ENCODE measurements at regions not wholly inside any gene's neighbourhood (a gene's known extent, or its start where the extent isn't known, plus 50 kb on each side); places are given as distances from the start of the nearest gene placed in this dataset.

DNA sequence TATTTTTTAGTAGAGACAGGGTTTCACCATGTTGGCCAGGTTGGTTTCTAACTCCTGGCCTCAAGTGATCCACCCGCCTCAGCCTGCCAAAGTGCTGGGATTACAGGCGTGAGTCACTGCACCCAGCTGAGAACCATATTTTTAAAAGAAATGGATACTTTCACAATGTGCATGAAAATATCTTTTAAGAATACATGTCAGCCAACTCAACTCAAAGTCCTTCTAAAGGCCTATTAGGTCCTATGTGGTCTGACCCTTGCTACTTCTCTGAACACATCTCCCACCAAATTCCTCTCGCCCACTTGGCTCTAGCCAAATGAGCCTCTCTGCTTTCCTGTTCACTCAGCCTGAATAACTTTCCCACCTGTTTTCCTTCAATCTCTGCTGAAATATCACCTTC, 119.6 kb downstream of the MTX2 start:
- DNase-seq = no peak

DNA sequence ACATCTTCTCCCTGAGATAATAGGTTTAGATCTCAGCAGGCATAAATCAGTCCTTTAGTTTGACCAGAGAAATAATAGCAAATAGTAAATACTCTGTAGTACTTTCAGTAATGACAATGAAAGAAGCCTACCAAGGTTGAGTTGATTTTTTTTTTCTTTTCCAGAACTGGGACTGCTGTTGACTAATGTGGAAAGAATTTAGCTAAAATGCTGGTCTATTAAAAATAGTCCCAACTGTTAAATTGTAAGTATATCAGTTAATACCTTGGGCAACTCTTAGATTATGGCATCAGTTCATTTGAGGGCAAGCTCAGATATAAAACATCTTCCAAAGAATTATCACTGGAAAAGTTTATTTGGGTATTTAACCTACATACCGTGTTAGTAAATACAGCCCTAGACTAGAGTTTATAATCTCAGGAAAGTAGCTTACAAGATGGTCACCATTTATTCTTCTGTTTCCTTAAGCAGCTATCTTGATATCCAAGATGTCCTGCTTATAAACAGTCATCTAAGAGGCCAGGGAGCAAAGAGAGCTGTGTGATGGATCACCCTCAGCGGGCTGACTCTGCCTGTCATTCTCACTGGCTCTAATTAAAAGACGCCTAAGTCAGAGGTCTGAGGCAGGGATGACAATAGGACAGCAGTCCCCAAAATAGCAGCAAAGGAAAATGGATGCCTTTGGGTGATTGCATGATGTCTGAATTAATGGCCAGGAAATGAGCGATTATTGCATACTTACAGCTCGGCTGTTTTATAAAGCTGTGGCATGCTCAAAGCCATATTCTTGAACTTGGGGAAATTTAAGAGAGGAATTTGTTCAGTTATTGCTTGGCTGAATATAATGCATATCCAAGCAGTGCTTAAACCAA, 121.3 kb downstream of the MTX2 start:
- DNase-seq = no peak

DNA sequence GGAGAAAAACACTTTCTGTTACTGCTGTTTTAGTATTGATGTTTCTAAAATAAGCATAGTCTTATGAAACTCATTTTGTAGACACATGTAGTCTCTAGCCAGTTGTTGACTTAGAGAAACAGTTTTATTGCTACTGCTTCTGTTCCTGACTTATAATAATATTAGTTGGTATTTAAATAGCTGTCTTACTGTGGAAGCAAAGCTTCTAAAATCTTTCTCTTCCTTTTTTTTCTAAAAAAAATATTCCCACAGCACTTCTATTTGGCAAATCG, 121.8 kb downstream of the MTX2 start:
- no peak for DNase-seq

DNA sequence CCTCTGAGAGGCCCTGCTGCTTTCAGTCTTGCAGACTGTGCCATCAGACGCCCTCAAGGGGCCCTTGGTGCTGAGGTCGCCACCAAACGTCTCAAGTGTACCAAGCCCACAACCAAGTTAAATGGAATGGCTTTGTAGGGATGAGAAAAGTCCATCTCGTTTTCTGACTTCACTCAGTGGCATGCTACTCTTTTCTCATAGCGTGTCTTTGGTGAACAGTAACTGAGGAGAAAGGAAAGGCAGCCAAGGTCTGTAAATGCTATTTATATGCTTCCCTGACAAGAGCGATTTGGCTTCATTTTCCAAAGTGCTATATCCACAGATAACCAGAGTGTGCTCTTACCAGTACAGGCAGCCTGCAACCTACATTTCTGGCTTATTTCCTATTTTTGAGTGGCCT, 123.0 kb downstream of the MTX2 start:
- DNase-seq = no peak

DNA sequence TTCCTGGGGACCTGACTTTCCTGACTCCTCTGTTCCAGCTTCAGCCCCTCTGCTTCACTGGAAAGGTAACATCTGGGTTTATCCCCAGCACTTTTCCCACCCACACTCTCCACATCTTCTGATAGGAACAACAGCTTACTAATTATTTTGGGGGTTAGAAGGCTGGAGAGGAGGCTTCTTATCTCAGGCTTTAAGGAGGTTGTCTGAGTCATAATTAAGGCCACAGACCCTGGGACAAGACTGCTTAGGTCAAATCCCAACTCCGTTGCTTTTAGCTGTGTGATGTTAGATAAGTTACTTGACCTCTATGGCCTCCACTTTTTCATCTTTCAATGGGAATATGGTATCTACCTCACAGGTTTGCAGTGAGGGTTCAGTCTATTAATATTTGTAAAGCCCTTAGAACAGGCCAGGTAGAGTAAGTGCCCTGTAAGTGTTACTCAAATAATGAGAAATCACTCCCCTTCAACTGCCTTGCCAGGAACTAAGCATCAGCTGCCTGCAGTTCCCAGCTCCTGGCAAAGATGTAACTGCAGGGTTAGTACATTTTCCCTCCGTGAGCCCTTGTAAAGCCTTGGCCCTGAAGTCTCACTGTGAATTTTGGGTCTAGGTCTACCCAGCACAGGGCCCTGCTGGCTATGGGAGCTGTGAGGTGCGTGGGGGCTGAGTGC, 123.6 kb downstream of the MTX2 start:
- DNase-seq = no peak

DNA sequence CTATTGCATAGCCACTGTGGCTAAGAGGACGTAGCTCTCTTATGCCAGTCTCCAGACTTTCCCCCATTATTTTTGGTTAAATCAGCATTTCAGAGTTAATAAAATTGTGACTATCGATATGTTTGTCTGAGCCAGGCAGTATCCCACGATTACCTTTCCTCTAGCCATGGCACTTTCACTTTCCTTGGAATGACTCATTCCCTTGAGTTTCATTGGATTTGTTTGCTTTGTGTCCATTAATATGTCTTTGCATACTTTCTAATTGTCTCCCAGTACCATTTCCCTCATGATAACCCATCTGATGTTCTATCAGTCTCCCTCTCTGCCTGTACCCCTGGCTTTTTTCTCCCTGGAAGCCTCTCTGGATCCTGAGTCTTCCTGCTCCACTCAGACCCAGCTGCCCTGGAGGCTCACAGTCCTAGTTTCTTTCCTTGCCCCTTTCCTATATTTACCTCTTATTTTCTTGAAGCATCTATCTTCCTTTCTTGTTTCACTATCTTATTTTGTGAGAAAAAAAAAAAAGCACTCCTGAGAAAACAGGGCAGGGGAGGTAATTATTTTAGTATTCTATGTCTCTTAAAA, 126.1 kb downstream of the MTX2 start:
- no peak for DNase-seq

DNA sequence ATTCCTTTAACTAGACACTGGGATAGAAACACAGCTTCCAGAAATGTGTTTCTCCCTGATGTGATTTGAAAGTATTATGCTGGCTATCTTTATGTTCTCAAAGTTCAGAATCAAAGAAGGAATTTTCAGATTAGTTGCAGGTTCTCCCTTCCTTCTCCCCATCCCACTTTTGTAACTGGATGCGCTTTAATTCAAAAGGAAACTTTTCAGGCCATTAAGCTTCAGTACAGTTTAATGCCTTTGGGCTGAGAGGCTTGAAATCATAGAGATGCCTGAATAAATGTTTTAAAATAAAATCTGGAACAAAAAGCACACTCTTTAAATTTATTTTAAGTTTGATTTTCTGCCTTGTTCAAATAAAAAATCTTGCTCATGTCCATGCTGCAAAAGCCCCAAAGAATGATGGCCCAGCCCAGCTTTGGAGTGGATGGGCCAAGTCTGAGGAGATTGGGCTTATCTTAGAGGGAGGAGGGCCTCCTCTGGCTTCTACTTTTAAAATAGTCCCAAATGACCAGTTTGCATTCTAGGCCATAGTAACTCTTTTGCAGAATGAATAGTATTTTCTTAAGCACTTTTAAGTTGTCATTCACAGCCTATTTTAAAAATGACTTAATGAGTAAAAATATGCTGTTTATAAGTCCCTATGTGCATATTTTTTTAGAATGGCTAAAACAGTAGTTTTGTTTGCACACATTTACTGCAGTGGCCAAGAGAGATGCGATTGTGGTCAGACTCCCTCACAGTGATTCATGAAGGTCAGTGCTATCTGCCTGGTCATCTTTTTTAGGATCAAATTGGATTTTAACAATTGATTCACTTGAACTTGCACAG, 129.2 kb downstream of the MTX2 start:
- no peak for DNase-seq

DNA sequence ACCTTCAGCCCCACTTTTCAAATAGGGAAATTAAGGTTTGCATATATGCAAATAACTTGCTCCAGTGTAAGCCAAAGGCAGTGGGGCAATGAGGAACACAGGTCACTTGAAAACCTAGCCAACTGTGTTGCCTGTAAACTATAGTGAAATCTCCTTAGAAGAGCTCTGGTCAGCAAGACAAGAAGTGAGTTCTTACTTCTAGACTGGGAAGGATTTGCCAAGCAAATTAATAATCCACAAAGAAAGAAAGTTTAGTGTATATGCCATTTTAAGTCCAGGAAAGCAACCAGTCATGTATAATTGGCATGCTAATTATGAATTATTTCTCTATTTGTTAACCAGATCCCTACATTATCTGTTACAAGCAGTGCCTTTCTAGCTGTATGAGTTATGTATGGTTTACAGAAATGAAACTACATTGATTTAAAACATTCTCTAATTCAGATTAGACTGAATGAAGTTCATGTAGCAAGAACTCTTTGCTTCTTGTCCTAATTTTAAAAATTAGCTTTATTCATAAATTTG, 129.9 kb downstream of the MTX2 start:
- no peak for DNase-seq

DNA sequence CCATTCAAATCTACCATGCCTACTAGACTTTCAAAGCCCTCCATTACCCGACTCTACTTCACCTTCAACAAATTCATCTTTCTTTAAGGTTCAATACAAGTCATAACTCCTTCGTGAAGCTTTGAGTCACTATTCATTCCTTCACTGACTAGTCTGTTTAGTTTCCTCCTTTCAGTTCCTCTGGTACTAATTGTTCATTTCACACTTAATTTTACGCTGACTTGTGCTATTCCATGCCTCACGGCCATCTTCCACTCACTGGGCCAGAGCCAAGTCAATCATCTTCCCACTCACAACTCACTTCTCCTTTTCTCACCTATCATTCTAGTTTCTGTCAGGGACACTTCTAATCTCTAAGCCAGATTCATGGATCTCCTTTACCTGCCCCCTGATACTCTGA, 136.2 kb downstream of the MTX2 start:
- DNase-seq = no peak

DNA sequence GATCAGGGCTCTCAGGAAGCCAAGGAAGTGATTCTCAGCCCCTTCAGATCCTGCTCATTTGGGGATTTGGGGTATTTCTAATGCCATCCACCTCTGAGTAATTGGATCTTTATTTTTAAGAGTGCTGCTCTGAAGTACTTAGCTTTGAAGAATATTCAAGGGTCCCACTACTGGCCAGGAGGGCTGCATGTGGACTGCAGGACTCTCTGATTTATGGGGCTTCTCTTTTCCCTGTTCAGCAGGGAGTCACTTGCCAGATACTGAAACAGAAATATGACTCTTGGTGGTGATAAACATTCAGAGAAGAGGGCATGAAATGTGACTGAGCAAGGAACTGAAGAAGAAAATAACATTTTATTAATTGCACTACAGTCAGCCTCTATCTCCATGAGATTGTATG, 138.5 kb downstream of the MTX2 start:
- DNase-seq = no peak

DNA sequence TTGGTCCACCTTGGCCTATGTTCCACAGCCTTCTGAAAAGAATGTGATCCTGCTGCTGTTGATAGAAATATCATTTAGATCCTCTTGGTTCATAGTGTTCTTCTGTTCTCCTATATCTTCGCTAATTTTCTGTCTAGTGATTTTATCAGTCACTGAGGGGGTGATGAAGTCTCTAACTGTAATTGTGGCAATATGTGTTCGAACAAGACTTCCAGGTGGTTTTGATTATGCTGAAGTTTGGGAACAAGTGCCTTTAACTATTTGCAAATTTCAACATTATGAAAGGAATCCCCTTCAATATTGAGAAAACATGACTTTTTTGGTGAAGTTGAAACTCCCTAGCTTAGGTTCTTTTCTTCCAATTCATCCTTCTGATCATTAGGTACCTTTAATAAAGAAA, 140.4 kb downstream of the MTX2 start:
- no peak for DNase-seq

DNA sequence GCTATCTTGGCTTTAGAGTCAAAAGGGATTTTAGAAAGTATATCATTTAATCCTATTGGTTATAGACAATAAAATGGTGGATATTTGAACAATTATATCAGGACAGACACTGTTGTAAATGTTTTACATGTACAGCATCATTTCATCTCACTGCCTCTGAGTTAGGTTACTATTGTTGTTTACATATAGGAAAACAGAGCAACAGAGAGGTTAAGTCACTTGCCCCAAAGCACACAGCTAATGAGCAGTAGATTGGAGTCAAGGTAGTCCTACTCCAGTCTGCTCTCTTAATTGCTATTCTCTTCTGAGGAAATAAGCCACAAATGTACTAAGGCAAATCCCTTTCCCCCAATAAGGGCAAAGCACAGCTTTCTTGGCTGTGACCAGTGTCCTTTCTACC, 142.9 kb downstream of the MTX2 start:
- no peak for DNase-seq

DNA sequence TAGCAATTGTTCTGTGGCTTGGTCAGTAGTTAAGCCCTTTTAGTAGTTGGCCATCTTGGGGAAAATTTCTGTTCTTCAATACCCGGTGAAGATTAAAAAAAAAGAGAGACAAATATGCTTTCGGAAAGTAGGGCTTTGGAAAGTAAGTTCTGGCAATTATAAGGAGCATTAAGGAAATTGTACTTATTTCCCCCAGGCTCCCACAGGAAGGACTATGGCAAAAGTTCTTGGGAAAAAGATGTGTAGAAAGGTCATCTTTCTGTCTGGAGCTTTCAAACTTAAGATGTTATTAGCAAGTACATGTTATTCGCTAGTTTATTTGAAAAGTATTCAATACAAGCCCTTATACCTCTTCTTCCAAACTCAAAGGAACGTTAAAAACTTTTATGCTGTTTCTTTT, 144.5 kb downstream of the MTX2 start:
- no peak for DNase-seq

DNA sequence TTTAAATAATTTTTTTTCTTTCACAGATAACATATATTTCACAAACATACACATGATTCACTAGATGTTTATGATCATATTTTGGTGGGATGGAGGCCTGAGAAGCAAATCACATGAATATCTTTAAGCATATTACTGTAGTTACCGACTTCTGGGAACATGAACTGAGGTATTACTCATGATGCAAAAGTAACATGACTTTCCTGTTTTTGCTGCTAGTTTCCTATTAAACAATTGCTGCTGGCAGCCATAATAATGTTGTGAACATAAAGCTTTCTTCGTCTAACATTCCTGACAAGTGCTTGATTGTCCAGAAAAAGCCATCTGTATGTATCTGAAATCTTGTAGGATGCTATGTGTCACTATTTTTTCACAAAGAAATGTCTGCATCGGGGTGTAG, 145.4 kb downstream of the MTX2 start:
- DNase-seq = no peak

DNA sequence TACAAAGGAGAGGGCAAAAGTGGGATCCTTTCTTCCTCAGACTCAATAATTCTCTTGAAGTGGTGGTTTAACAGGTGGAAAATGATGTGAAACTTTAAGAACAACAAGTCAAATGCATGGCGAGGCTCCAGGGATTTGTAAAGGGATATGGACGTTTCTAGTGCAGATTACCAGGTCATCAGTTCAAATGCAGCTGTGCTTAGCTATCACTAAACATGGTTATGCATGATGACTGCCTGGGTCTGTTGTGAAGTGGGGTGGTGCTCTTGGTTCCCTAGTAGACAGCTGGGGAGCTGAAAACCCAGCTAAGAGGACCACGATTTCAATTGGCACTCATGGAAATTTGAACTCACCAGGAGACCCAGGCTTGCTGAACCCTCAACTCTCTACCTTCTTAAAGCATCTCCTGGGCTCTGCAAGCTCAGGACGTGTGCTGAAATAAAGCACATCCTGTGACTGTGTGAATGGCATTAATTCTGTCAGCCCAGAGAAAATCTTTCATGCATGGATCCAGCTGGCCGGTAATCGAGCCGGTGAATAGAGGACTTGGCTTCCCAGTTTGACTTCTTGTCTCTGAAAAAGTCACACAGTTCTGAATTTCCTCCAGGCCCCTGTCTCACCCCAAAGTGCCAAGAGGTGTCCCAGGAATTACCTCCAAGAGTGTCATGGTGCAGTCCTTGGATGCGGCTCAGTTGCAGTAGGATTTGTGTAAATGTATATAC, 146.1 kb downstream of the MTX2 start:
- DNase-seq = no peak

DNA sequence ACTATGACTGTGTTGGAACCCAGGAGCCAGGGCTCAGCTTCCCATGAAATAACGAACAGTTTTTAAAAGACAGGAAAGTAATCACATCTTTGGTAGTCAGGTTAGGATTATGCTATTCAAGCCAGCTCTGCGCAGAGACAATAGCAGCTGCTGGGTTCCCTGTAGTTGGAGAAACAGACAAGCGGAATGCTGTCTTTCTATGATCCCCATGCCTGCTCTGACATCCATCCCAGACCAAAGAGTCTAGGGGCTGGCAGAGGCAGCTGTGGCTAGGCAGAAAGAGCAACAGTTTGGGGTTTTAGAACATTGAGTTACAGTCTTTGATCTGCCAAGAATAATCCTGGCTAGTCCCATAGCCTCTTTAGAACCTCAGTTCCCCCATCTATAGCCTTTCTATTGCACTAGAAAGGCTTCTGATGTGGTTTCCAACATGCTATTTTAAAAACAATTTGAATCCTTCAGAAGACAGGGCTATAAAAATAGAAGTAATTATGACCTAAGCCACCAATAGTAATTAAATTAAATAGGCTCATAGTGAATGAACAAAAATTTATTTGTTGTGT, 146.8 kb downstream of the MTX2 start:
- DNase-seq = no peak

DNA sequence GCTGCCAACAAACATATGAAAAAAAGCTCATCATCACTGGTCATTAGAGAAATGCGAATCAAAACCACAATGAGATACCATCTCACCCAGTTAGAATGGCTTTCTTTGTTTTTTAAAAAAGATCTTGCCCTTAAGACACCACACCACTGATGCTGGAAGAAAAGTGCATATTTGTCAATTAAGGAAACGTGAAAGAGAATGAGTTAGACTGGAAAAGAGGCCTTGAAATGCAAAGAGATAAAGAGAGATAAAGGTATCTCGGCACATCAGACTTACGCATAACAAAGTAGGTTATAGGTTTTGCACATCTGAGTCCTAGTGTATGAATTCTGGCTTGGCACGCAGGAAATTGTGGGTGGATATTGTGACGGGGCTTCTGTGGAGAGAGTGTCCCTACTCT, 149.5 kb downstream of the MTX2 start:
- DNase-seq = no peak

DNA sequence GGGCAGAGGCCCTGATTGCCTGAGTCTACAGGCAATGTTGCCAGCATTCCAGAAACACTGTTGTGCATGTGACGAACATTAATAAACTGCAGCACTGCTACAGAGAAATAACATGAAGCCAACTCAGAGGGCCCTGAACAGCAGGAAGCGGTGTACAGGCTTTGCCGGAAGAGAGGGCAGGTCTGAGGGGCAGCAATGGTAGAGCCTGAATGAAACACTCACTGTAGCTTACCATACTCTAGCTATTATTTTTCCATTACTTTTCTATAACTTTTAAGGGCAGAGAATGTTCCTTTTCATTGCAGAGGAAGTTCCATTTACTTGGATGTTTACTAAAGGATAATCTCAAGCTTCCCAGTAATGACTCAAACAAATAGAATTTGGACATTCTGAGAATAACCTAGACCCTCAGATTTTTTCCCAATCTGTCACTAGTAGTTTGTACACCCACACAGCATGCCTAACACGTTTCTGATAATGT, 150.4 kb downstream of the MTX2 start:
- DNase-seq = no peak

DNA sequence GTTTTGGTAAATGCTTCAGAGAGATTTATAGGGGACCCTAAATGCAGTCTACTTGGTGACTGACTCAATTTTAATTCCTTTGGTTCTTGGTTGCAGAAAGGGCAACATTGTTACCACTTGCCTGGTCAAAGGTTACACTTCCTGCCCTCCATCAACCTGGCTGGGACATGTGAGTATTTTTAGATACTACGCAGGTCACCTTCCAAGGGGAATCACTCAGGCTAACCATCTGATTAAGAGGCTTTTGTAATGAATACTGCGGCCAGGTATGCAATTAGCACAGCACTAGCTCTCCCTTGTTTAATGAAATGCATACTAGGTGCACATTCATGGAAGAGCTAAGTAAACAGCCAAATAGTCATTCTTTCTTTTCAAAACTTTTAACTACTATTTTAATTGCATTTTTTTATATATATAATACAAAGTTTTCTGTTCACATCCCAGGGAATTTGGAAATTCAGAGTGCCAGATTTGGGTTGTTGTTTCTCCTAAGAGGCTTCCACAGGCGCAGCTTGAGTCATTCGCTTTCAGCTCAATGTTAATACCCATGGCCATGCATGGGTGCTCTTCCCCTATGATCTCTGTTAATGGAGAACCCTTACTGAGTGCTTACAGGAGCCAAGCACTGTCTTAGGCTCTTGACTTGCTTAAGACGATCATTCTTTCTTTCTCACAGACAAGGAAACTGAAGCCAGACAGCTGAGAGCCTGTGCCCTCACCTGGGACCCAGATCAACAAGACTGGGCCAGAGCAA, 152.2 kb downstream of the MTX2 start:
- no peak for DNase-seq

DNA sequence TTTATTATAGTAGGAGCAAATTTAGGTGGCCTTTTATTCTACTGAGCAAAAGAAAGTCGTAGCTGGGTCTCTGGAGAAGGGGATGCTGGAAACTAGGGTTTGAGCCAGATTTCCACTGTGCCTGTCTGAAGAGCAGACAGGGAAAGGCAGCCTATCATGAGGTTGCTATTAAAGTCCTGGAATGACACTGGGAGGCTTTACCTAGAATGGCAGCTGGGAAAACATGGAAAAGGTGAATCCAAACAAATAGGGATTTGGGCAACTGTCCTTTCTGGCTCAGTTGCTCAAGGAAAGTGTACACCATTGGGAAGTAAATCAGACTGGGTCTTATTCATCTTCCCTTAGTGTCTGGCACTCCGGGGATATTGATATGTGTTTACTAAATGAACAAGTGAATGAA, 154.6 kb downstream of the MTX2 start:
- no peak for DNase-seq

DNA sequence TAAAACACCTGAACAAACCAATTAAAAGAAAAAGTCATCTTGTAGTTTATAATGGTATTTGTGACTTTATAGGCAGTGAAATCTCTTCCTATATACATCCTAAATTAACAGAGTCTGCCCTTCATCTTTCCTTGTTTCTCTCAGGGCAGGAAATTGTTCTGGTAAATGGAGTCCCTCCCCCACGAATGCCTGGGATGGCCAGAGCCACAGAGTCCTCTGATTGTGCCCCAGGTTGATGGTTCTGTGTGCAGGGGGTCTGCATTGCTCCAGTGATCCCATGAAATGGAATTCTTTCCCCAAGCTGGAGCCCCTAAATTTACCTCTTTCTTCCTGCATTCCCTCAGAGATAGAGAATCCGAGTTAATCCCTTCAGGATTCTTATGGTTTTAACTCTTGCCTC, 155.5 kb downstream of the MTX2 start:
- no peak for DNase-seq
